ENCODE measurements at regions not wholly inside any gene's neighbourhood (a gene's known extent, or its start where the extent isn't known, plus 50 kb on each side); places are given as distances from the start of the nearest gene placed in this dataset.

GRCh38 chr14:31977001-31977556 is 100.0 kb upstream of the ARHGAP5 start:
- no peak for TF ChIP-seq CTCF (IDR thresholded peaks at IDR 0.05)
- no peak for TF ChIP-seq POLR2A (IDR thresholded peaks at IDR 0.05)
